K562 (cell line): ENCODE measurements at regions not wholly inside any gene's neighbourhood (a gene's known extent, or its start where the extent isn't known, plus 50 kb on each side); places are given as distances from the start of the nearest gene placed in this dataset.

Experiments used
- ATAC-seq: fragments of 200-7000 bp; cut with Tn5 transposase; 3 replicates; pipeline ENCODE4 v1.9.1; 2020; ENCODE audit warnings: moderate library complexity
- BruUV-seq: library from RNA; stranded (reverse); fragments of 400-500 nt; replicated peaks from 2 replicates; lab custom pipeline; 2021; lab: Mats Ljungman, UMichigan
- CTCF ChIA-PET: fragments of 300-600 bp; formaldehyde crosslinking; extraction: SDS; loops from one replicate; lab custom pipeline; 2021; ENCODE audit warnings: low intra/inter-chr PET ratio; lab: Yijun Ruan, JAX
- POLR2A ChIA-PET: fragments of 300-600, 350-650 bp; sonication (Branson Sonifier 250); formaldehyde crosslinking; extraction: SDS; loops from one replicate; lab custom pipeline; 2021; ENCODE audit warnings: antibody characterized with exemption, inconsistent platforms; lab: Yijun Ruan, JAX
- DNase-seq, 4 experiments: peaks; one replicate each; pipeline versions ENCODE4 v3.0.0 to v3.0.0-alpha.2; 2011 to 2018; ENCODE audit warnings: low spot score in 3 of 4, mixed read lengths in 3 of 4; ENCODE audit errors: extremely low read depth in 1 of 4
- FAIRE-seq: peaks from 2 replicates; lab custom pipeline; 2011; peaks lifted over from hg19 to GRCh38; lab: Jason Lieb, UNC
- H2AFZ ChIP-seq: 2 replicates; pipeline ENCODE4 v1.6.0; 2011; ENCODE audit warnings: low read depth, low read length, control low read depth, inconsistent platforms
- H3K27ac ChIP-seq: fragments of 200-600 bp; 3 replicates; pipeline ENCODE4 v1.8.0; 2011; ENCODE audit warnings: low read depth, mild to moderate bottlenecking, control low read depth, inconsistent platforms, low read length, moderate library complexity, mixed read lengths; ENCODE audit errors: extremely low read depth
- H3K27me3 ChIP-seq, 2 experiments: fragments of 300-600 bp in 1 of 2; 2 replicates in 1 of 2; 3 replicates in 1 of 2; pipeline versions ENCODE4 v1.6.0 to v1.8.0; 2011; ENCODE audit warnings: inconsistent platforms in 2 of 2, low read length in 2 of 2, mild to moderate bottlenecking in 1 of 2, mixed read lengths in 1 of 2, moderate library complexity in 1 of 2; ENCODE audit not compliant: control insufficient read depth in 2 of 2, insufficient read depth in 2 of 2
- H3K36me3 ChIP-seq: fragments of 300-600 bp; 3 replicates; pipeline ENCODE4 v1.8.0; 2011; ENCODE audit warnings: mild to moderate bottlenecking, low read length, inconsistent platforms; ENCODE audit not compliant: control insufficient read depth, insufficient read depth
- H3K4me1 ChIP-seq, 2 experiments: fragments of 200-600 bp in 1 of 2; replicated peaks in 1 of 2; 2 replicates in 1 of 2; 3 replicates in 1 of 2; pipeline versions ENCODE4 v1.5.1 to v1.8.0; 2011; ENCODE audit warnings: inconsistent platforms in 2 of 2, low read length in 2 of 2, mild to moderate bottlenecking in 1 of 2, mixed read lengths in 1 of 2, moderate library complexity in 1 of 2; ENCODE audit not compliant: control insufficient read depth in 2 of 2, insufficient read depth in 2 of 2
- H3K4me2 ChIP-seq: 2 replicates; pipeline ENCODE4 v1.6.1; 2011; ENCODE audit warnings: low read length, control low read depth, inconsistent platforms, mixed read lengths; ENCODE audit not compliant: insufficient read depth
- H3K4me3 ChIP-seq: fragments of 200-600 bp; sonication (generic), shearing (Covaris generic); 2 replicates; pipeline ENCODE4 v1.5.1; 2016; ENCODE audit warnings: control low read depth, inconsistent platforms
- H3K79me2 ChIP-seq: fragments of 200-600 bp; 3 replicates; pipeline ENCODE4 v1.8.0; 2011; ENCODE audit warnings: low read length, inconsistent platforms; ENCODE audit not compliant: control insufficient read depth, insufficient read depth
- H3K9ac ChIP-seq, 2 experiments: 2 replicates each; pipeline versions ENCODE4 v1.6.0 to v1.6.1; 2011; ENCODE audit warnings: low read depth in 2 of 2, low read length in 2 of 2, control low read depth in 1 of 2, inconsistent platforms in 1 of 2, mild to moderate bottlenecking in 1 of 2, mixed read lengths in 1 of 2; ENCODE audit not compliant: insufficient read depth in 1 of 2
- H3K9me1 ChIP-seq: one replicate; pipeline ENCODE4 v1.6.0; 2011; ENCODE audit warnings: inconsistent platforms, mild to moderate bottlenecking, low read length, moderate library complexity; ENCODE audit not compliant: control insufficient read depth, insufficient read depth
- H3K9me3 ChIP-seq: replicated peaks from 2 replicates; pipeline ENCODE4 v1.5.1; 2011; ENCODE audit warnings: low read depth, low read length, inconsistent platforms; ENCODE audit not compliant: control insufficient read depth, insufficient read depth
- H4K20me1 ChIP-seq: replicated peaks from 2 replicates; pipeline ENCODE4 v1.6.1; 2011; ENCODE audit warnings: low read length, inconsistent platforms, mixed read lengths; ENCODE audit not compliant: control insufficient read depth, insufficient read depth
- BACH1 ChIP-seq: fragments of 200-800 bp; sonication (Bioruptor generic); IDR thresholded peaks from 2 replicates; pipeline ENCODE4 v1.6.1; 2016; ENCODE audit warnings: missing genetic modification characterization, missing compliant biosample characterization
- DLX4 ChIP-seq: fragments of 250-450 bp; sonication (Bioruptor Pico); IDR thresholded peaks from 2 replicates; pipeline ENCODE4 v1.6.1; 2021; ENCODE audit warnings: mild to moderate bottlenecking
- ETV5 ChIP-seq: sonication (generic); formaldehyde crosslinking; IDR thresholded peaks from 2 replicates; pipeline ENCODE4 v1.4.0; 2020; ENCODE audit warnings: low read depth, mild to moderate bottlenecking, missing genetic modification reagents
- HSF4 ChIP-seq: fragments of 250-450 bp; sonication (Bioruptor Pico); IDR thresholded peaks from 2 replicates; pipeline ENCODE4 v2.1.2; 2022; ENCODE audit warnings: mild to moderate bottlenecking, moderate library complexity, borderline replicate concordance
- ID3 ChIP-seq, 2 experiments: fragments of 250-450 bp in 1 of 2; fragments of 450-650 bp in 1 of 2; sonication (Bioruptor Pico) in 1 of 2; IDR thresholded peaks; 2 replicates each; pipeline versions ENCODE4 v1.6.1 to v1.8.0; 2016 to 2021; ENCODE audit warnings: mild to moderate bottlenecking in 2 of 2, moderate library complexity in 2 of 2, missing compliant biosample characterization in 1 of 2, missing genetic modification characterization in 1 of 2
- MYNN ChIP-seq, 2 experiments: sonication (generic); formaldehyde crosslinking in 1 of 2; IDR thresholded peaks; 2 replicates each; pipeline versions ENCODE4 v1.5.0 to v1.6.1; 2016 to 2020; ENCODE audit warnings: antibody characterized with exemption in 1 of 2, missing genetic modification reagents in 1 of 2
- NFXL1 ChIP-seq: fragments of 450-650 bp; formaldehyde crosslinking; IDR thresholded peaks from 2 replicates; pipeline ENCODE4 v1.4.0; 2021; ENCODE audit warnings: mild to moderate bottlenecking
- NR3C1 ChIP-seq: sonication (generic); formaldehyde crosslinking; IDR thresholded peaks from 2 replicates; pipeline ENCODE4 v1.8.1; 2022; ENCODE audit warnings: missing genetic modification reagents
- SMARCA4 ChIP-seq: fragments of 450-650 bp; IDR thresholded peaks from 2 replicates; pipeline ENCODE4 v1.6.1; 2016
- ZBTB40 ChIP-seq, 2 experiments: fragments of 450-650 bp in 1 of 2; sonication (generic) in 1 of 2; formaldehyde crosslinking in 1 of 2; IDR thresholded peaks; 2 replicates each; pipeline versions ENCODE4 v1.7.1 to v1.9.0; 2016 to 2022; ENCODE audit warnings: inconsistent platforms in 1 of 2, mild to moderate bottlenecking in 1 of 2, missing genetic modification reagents in 1 of 2
- ZNF707 ChIP-seq: fragments of 250-450 bp; sonication (Bioruptor Pico); conservative IDR thresholded peaks from 2 replicates; pipeline ENCODE4 v1.8.0; 2022; ENCODE audit warnings: inconsistent platforms, mild to moderate bottlenecking, moderate library complexity
- WGBS: fragments of 100-300 bp; shearing (Covaris generic); methylation state at CpG from one replicate; pipeline ENCODE4 v1.1.6; 2016; ENCODE audit warnings: low coverage, mixed read lengths; ENCODE audit not compliant: insufficient coverage; ENCODE audit errors: missing lambda C conversion rate; 5-methylcytosine and 5-hydroxymethylcytosine counted together
- in situ Hi-C: fragments of 300-500 bp; cut with MboI; formaldehyde crosslinking; loops from 4 replicates; pipeline ENCODE4 v1.15.0; 2018; ENCODE audit warnings: inconsistent platforms, mixed read lengths
- intact Hi-C: fragments of 100-400 bp; cut with micrococcal nuclease; formaldehyde crosslinking; loops from 2 replicates; pipeline ENCODE4 v1.14.2; 2022

GRCh38 chr14:49221316-49221715, 364.9 kb downstream of the RPS29 start:
- Histone ChIP-seq H3K9me1 (no peaks in the 10 kb centered on the region), H3K9ac (no peak overlapping the region), H3K9me3 (no peaks in the 10 kb centered on the region), H4K20me1 (no peaks in the 10 kb centered on the region), H3K36me3 (no peaks in the 10 kb centered on the region), H3K4me2 (no peak overlapping the region), H3K27me3 (no peaks in the 10 kb centered on the region), H3K79me2 (no peaks in the 10 kb centered on the region), H2AFZ (no peak overlapping the region), H3K4me1 (no peaks in the 10 kb centered on the region), H3K4me3 (no peak overlapping the region), H3K27ac (no peak overlapping the region)
- POLR2A ChIA-PET, result no interaction called here
- BruUV-seq, result no TSS peak
- ATAC-seq, result no peak
- no peak for DNase-seq
- intact Hi-C loops, result no loop called here
- CTCF ChIA-PET, result no interaction called here
- in situ Hi-C loops, result no loop called here
- FAIRE-seq, result no peak
- 3% methylated on average over 3 of the region's 3 CpGs for WGBS
- TF ChIP-seq SMARCA4 (no peak), NFXL1 (no peak), HSF4 (no peak), ETV5 (CRISPR knock-in tag) (no peak), ZBTB40 (IDR thresholded peaks at IDR 0.05) (no peak), ZBTB40 (CRISPR knock-in tag; IDR thresholded peaks at IDR 0.05) (no peak), MYNN (IDR thresholded peaks at IDR 0.05) (no peak), MYNN (CRISPR knock-in tag; IDR thresholded peaks at IDR 0.05) (no peak), ZNF707 (CRISPR knock-in tag) (no peak), DLX4 (CRISPR knock-in tag) (no peak), BACH1 (tag) (no peak), ID3 (CRISPR knock-in tag; IDR thresholded peaks at IDR 0.05) (no peak), ID3 (tag; IDR thresholded peaks at IDR 0.05) (no peak), NR3C1 (CRISPR knock-in tag) (no peak)
